Esophagus squamous epithelium (tissue), 5 donors: ENCODE measurements at regions not wholly inside any gene's neighbourhood (a gene's known extent, or its start where the extent isn't known, plus 50 kb on each side); places are given as distances from the start of the nearest gene placed in this dataset.
A peak's percentile ranks its signal among the peaks of the same experiment; 100 is the strongest.
"Not testable (repeated sequence)": the region's sequence is repeated elsewhere in the genome, so short reads cannot be mapped to it uniquely, and the experiment has no call there.

Experiments used
- DNase-seq: peaks from one replicate; lab custom pipeline; 2025; lab: John Stamatoyannopoulos, UW
- H3K27ac ChIP-seq, 4 donors: fragments of 200-600 bp; sonication (generic); one replicate each; pipeline ENCODE4 v1.5.1; 2016 to 2019; ENCODE audit warnings: mild to moderate bottlenecking in 1 of 4
- H3K27me3 ChIP-seq, 4 donors: fragments of 200-600 bp; sonication (generic); 1 replicate in 3 of 4; 2 replicates in 1 of 4; pipeline versions ENCODE4 v1.5.1 to v1.6.0; 2017 to 2021; ENCODE audit warnings: antibody characterized with exemption in 1 of 4
- H3K36me3 ChIP-seq, 3 donors: fragments of 200-600 bp; sonication (generic); one replicate each; pipeline ENCODE4 v1.5.1; 2016 to 2019
- H3K4me1 ChIP-seq, 3 donors: fragments of 200-600 bp; sonication (generic); one replicate each; pipeline ENCODE4 v1.5.1; 2017 to 2019
- H3K4me3 ChIP-seq, 4 donors: fragments of 200-600 bp; sonication (generic); 1 replicate in 3 of 4; 2 replicates in 1 of 4; pipeline ENCODE4 v1.5.1; 2016 to 2019; ENCODE audit warnings: mild to moderate bottlenecking in 2 of 4, moderate library complexity in 1 of 4
- H3K9me3 ChIP-seq, 3 donors: fragments of 200-600 bp; sonication (generic); one replicate each; pipeline ENCODE4 v1.5.1; 2016 to 2019
- POLR2A ChIP-seq, 4 donors: fragments of 450-650 bp; IDR thresholded peaks; one replicate each; pipeline ENCODE4 v1.6.1; 2017; ENCODE audit warnings: antibody characterized with exemption in 4 of 4, mild to moderate bottlenecking in 4 of 4, moderate library complexity in 3 of 4
- WGBS, 2 donors: methylation state at CpG; one replicate each; pipeline ENCODE4 v1.1.5; 2018; 5-methylcytosine and 5-hydroxymethylcytosine counted together
- intact Hi-C: fragments of 100-400 bp; cut with DNase I; formaldehyde crosslinking; loops from one replicate; pipeline ENCODE4 v1.15.0; 2022
- TF ChIP-seq, protein P1 (sequence below), 6 experiments: fragments of 450-650 bp in 4 of 6; fragments of 200-600 bp in 2 of 6; sonication (generic) in 2 of 6; IDR thresholded peaks; one replicate each; pipeline ENCODE4 v1.5.1; 2016 to 2019; ENCODE audit warnings: antibody characterized with exemption in 6 of 6, mild to moderate bottlenecking in 4 of 6, moderate library complexity in 4 of 6
- donor health status: DM: yes; HTN: yes; CAD: no.

DNA sequence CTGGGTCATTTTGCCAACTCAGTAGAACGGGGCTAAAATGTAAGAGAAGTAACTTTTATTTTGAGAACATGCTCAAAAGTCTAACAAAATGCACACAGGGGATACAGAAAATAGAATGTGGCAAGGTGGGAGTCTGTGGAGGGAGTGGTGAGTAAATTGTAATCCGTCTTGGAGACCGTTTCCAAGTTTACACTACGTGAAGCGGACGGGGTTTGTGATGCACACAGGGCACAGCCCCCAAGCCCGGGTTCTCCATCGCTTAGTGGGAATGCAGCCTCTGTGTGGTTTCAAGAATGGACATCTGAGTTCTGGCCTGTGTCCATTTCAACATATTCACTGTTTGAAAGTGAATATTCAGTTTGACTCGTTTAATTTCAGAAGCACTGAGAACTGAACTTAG is 65.0 kb upstream of the TMEM18 start:
- no peaks in the 10 kb centered on the region for H3K36me3 ChIP-seq
- peaks cover 0 to 26% (median 0%) of the 10 kb centered on the region in 4 donors for H3K27me3 ChIP-seq
- peaks cover 7 to 18% (median 9%) of the 10 kb centered on the region in 3 donors for H3K4me1 ChIP-seq
- no peaks in the 10 kb centered on the region for H3K9me3 ChIP-seq
- intact Hi-C loops, result no loop called here
- H3K27ac ChIP-seq, result no peak overlapping the region
- 75 to 85% methylated on average over 9 of the region's 9 CpGs for WGBS, 2 donors
- TF ChIP-seq, protein P1, sequence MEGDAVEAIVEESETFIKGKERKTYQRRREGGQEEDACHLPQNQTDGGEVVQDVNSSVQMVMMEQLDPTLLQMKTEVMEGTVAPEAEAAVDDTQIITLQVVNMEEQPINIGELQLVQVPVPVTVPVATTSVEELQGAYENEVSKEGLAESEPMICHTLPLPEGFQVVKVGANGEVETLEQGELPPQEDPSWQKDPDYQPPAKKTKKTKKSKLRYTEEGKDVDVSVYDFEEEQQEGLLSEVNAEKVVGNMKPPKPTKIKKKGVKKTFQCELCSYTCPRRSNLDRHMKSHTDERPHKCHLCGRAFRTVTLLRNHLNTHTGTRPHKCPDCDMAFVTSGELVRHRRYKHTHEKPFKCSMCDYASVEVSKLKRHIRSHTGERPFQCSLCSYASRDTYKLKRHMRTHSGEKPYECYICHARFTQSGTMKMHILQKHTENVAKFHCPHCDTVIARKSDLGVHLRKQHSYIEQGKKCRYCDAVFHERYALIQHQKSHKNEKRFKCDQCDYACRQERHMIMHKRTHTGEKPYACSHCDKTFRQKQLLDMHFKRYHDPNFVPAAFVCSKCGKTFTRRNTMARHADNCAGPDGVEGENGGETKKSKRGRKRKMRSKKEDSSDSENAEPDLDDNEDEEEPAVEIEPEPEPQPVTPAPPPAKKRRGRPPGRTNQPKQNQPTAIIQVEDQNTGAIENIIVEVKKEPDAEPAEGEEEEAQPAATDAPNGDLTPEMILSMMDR (IDR thresholded peaks at IDR 0.05), result no peak
- TF ChIP-seq POLR2A (IDR thresholded peaks at IDR 0.05), result no peak
- no peak for DNase-seq
- no peak overlapping the region for H3K4me3 ChIP-seq

DNA sequence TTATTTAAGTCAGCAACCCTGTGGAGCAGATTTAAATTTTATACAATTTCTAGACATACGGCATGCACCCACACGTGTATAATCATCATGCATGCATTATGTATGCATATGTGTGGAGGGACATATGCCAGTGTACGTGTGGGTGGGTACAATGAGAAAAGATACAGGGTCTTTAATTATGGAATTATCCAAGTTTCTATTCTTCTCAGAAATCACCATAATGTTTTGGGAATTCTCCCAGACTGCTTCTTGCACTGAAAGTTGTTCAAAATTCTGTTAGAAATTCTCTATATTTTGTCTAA is 63.9 kb upstream of the TMEM18 start:
- WGBS, 2 donors, result 17 to 26% methylated on average over 3 of the region's 3 CpGs
- H3K27ac ChIP-seq, result peak overlapping the region in 2 of 4 donors; percentile 74 to 83
- peak overlapping the region in 3 of 4 donors; percentile 25 to 71 (median 52) for H3K4me3 ChIP-seq

DNA sequence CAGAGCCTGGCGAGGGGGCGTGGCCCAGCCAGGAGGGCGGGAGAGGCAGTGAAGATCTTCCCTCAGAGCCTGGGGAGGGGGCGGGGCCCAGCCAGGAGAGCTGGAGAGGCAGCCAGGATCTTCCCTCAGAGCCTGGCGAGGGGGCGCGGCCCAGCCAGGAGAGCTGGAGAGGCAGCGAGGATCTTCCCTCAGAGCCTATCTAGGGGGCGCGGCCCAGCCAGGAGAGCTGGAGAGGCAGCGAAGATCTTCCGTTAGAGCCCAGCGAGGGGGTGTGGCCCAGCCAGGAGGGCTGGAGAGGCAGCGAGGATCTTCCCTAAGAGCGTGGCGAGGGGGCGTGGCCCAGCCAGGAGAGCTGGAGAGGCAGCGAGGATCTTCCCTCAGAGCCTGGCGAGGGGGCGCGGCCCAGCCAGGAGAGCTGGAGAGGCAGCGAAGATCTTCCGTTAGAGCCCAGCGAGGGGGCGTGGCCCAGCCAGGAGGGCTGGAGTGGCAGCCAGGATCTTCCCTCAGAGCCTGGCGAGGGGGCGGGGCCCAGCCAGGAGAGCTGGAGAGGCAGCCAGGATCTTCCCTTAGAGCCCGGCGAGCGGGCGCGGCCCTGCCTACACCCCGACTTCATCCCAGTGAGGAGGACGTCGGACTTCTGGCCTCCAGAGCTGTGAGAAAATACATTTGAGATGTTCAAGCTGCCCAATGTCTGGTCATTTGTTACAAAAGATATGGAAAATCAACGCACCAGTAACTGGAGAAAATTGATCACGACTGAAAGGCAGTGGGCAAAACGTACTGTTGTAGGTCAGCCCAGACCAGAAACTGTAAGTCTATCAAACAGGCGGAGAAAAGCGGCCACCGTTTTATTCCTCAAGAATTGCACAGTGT is 63.4 kb upstream of the TMEM18 start:
- 3 to 7% methylated on average over 18 to 31 of the region's 41 CpGs for WGBS, 2 donors
- H3K27ac ChIP-seq, result peak overlapping the region; percentile 43 to 85 (median 78)
- H3K36me3 ChIP-seq, H3K9me3 ChIP-seq, intact Hi-C loops: not testable (repeated sequence)
- H3K4me3 ChIP-seq, result peak overlapping the region; percentile 25 to 71 (median 52)
- peaks cover 0 to 28% (median 0%) of the 10 kb centered on the region in 4 donors for H3K27me3 ChIP-seq
- H3K4me1 ChIP-seq, result peaks cover 7 to 18% (median 9%) of the 10 kb centered on the region in 3 donors
- peak; percentile 82 for DNase-seq

More for the DNA sequence above, 63.9 kb upstream of the TMEM18 start:
- peaks cover 0 to 26% (median 0%) of the 10 kb centered on the region in 4 donors for H3K27me3 ChIP-seq
- intact Hi-C loops, result no loop called here
- H3K9me3 ChIP-seq, result no peaks in the 10 kb centered on the region
- TF ChIP-seq, protein P1 (IDR thresholded peaks at IDR 0.05), result no peak
- TF ChIP-seq POLR2A (IDR thresholded peaks at IDR 0.05), result no peak
- H3K36me3 ChIP-seq, result no peaks in the 10 kb centered on the region
- peaks cover 7 to 18% (median 9%) of the 10 kb centered on the region in 3 donors for H3K4me1 ChIP-seq
- no peak for DNase-seq

DNA sequence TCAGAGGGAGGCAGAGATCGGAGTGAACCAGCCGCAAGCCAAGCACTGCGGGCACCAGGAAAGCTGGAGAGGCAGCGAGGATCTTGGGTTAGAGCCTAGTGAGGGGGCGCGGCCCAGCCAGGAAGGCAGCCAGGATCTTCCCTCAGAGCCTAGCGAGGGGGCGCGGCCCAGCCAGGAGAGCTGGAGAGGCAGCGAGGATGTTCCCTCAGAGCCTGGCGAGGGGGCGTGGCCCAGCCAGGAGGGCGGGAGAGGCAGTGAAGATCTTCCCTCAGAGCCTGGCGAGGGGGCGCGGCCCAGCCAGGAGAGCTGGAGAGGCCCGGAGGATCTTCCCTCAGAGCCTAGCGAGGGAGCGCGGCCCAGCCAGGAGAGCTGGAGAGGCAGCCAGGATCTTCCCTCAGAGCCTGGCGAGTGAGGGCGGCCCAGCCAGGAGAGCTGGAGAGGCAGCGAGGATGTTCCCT is 62.7 kb upstream of the TMEM18 start:
- Histone ChIP-seq H3K4me1 (peaks cover 7 to 18% (median 9%) of the 10 kb centered on the region in 3 donors), H3K27ac (peak overlapping the region; percentile 43 to 85 (median 78)), H3K27me3 (peaks cover 0 to 35% (median 0%) of the 10 kb centered on the region in 4 donors), H3K4me3 (peak overlapping the region; percentile 25 to 71 (median 52))
- H3K36me3 ChIP-seq, intact Hi-C loops, DNase-seq, H3K9me3 ChIP-seq: not testable (repeated sequence)
- WGBS, 2 donors, result 11 to 23% methylated on average over 12 to 14 of the region's 23 CpGs

DNA sequence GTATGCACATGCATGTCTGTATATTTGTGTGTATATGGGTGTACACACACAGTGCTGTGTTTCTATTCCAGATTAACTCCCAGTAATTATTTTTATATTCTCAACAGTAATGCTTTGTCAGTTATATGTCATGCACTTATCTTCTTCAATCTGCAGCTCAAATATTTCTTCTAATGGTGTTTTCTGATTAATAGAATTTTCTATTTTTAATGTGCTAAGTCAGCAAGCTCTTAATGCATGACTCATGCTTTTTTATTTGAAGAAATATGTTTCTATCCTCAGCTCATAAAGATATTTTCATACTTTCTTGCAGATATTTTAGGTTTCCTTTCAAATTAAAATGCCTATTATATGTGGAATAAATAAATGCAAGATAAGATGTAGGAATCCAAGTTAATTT is 59.7 kb upstream of the TMEM18 start:
- peaks cover 0 to 36% (median 0%) of the 10 kb centered on the region in 4 donors for H3K27me3 ChIP-seq
- H3K4me1 ChIP-seq, result peaks cover 7 to 18% (median 9%) of the 10 kb centered on the region in 3 donors
- H3K9me3 ChIP-seq, result no peaks in the 10 kb centered on the region
- no peak overlapping the region for H3K4me3 ChIP-seq
- intact Hi-C loops, result no loop called here
- no peak overlapping the region for H3K27ac ChIP-seq
- DNase-seq, result no peak
- TF ChIP-seq, protein P1 (IDR thresholded peaks at IDR 0.05), result no peak
- TF ChIP-seq POLR2A (IDR thresholded peaks at IDR 0.05), result no peak
- H3K36me3 ChIP-seq, result no peaks in the 10 kb centered on the region

DNA sequence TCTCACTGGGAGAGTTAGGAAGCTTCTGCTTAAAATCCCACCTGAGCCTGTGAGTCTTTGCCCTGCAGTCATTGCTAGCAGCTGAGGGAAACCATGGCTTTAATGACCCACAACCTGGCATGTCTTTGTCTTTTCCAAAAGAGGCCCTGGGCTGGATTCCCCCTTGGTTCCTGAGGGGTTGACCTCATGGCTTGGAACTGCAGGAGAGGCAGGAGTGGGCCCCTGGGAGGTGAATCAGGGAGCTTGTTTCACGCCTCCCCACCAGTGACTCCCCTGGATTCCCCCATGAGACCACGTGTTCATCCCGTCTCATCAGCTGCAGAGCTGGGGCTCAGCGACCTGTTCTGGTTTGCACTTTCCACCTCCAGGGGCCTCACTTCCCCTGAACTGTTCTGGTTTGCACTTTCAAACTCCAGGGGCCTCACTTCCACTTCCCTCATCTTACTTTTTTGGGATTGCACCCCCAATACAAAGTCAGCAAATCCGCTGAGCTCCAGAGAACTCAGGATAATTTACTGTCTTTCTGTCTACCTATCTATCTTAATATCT is 58.5 kb upstream of the TMEM18 start:
- H3K4me3 ChIP-seq, result no peak overlapping the region
- H3K4me1 ChIP-seq, result peaks cover 7 to 15% (median 9%) of the 10 kb centered on the region in 3 donors
- WGBS, 2 donors, result 56 to 78% methylated on average over 3 to 4 of the region's 5 CpGs
- H3K27ac ChIP-seq, result no peak overlapping the region
- no peaks in the 10 kb centered on the region for H3K9me3 ChIP-seq
- TF ChIP-seq, protein P1 (IDR thresholded peaks at IDR 0.05), result no peak
- TF ChIP-seq POLR2A (IDR thresholded peaks at IDR 0.05), result no peak
- intact Hi-C loops, result no loop called here
- H3K27me3 ChIP-seq, result peaks cover 0 to 37% (median 0%) of the 10 kb centered on the region in 4 donors
- H3K36me3 ChIP-seq, result no peaks in the 10 kb centered on the region
- no peak for DNase-seq
